ENCODE measurements at regions not wholly inside any gene's neighbourhood (a gene's known extent, or its start where the extent isn't known, plus 50 kb on each side); places are given as distances from the start of the nearest gene placed in this dataset.

DNA sequence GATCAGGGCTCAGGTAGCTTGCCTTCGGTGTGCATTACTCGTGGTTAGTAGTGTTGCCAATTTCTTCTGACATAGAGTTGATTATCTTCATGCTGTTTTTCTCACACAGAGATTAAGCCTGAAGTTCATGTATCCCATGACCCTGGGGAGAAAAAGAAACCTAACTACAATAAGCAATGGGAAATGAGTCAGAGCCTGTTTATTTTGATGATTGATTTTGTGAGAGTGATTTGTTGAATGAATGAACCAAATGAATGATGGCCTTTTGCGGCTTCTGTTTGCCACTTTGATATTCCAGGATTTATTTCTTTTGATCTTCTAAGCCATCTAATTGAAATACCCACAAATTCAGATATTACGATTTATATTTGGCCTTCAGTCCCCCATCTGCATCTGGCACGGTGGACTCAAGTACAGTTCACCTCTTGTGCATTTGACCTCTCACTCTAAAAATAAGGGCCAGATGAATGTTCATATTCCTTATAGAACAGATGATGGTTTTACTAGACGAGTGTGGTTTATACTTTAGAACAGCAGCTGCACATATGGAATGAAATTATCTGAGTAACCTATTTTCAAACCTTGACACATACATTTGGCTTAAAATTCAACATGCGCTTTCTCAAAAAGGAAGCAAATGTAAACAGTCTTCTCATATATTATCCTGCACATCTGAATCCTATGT, 110.7 kb downstream of the PLCE1 start:
- no peaks in the 10 kb centered on the region for H3K9me3 ChIP-seq (ENCODE audit: low read length)
- BruUV-seq (replicated peaks) = no TSS peak
- H3K4me2 ChIP-seq (ENCODE audit: low read length) = no peak overlapping the region
- no peaks in the 10 kb centered on the region for H3K9me2 ChIP-seq (ENCODE audit: insufficient read depth, low read length)
- no peak overlapping the region for H3K27ac ChIP-seq (ENCODE audit: low read depth, low read length, poor library complexity, severe bottlenecking)
- no peaks in the 10 kb centered on the region for H3K4me1 ChIP-seq (ENCODE audit: insufficient read depth, low read length, poor library complexity, severe bottlenecking)
- no peak for DNase-seq (ENCODE audit: low spot score)
- no peaks in the 10 kb centered on the region for H3K79me2 ChIP-seq (ENCODE audit: insufficient read depth, low read depth, low read length)
- H3K4me3 ChIP-seq (ENCODE audit: low read depth, low read length, poor library complexity, severe bottlenecking) = no peak overlapping the region
- TF ChIP-seq, protein P1, sequence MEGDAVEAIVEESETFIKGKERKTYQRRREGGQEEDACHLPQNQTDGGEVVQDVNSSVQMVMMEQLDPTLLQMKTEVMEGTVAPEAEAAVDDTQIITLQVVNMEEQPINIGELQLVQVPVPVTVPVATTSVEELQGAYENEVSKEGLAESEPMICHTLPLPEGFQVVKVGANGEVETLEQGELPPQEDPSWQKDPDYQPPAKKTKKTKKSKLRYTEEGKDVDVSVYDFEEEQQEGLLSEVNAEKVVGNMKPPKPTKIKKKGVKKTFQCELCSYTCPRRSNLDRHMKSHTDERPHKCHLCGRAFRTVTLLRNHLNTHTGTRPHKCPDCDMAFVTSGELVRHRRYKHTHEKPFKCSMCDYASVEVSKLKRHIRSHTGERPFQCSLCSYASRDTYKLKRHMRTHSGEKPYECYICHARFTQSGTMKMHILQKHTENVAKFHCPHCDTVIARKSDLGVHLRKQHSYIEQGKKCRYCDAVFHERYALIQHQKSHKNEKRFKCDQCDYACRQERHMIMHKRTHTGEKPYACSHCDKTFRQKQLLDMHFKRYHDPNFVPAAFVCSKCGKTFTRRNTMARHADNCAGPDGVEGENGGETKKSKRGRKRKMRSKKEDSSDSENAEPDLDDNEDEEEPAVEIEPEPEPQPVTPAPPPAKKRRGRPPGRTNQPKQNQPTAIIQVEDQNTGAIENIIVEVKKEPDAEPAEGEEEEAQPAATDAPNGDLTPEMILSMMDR (conservative IDR thresholded peaks at IDR 0.05; ENCODE audit: low read length) = no peak
- no peak for TF ChIP-seq EZH2phosphoT487 (IDR thresholded peaks at IDR 0.05; ENCODE audit: borderline replicate concordance, low read depth, low read length)
- intact Hi-C loops (cut with micrococcal nuclease; ENCODE audit: unreplicated experiment) = no loop called here
- H3K36me3 ChIP-seq (ENCODE audit: insufficient read depth, low read length) = no peaks in the 10 kb centered on the region
- ChIA-PET CTCF (ENCODE audit: unreplicated experiment) (no interaction called here), POLR2A (interaction anchor here (0.6 kb wide), 1 partner anchor 32 kb away, joined by 4 read pairs; no protein-coding TSS in a partner anchor)
- no peaks in the 10 kb centered on the region for H4K20me1 ChIP-seq (ENCODE audit: insufficient read depth, low read length)
- H2AFZ ChIP-seq (ENCODE audit: low read length) = no peak overlapping the region

DNA sequence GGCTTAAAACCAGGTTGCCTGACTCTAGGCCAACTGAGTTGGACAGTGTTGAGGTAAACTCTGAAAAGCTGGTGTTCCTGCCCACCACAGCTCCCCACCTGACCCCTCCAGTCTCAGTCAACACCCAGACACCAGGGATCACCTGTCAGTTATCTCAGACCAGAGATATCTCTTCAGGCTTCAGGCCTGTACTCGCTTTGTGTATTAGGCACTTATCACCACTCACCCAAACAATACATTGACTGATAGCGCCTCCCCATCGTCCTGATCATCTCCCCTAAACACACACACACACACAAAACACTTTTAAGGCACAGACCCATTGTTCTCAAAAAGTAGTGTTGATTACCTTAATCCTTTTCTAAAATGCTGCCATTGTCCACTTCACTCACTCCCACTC, 111.5 kb downstream of the PLCE1 start:
- H3K79me2 ChIP-seq (ENCODE audit: insufficient read depth, low read depth, low read length) = no peaks in the 10 kb centered on the region
- H3K27ac ChIP-seq (ENCODE audit: low read depth, low read length, poor library complexity, severe bottlenecking) = no peak overlapping the region
- TF ChIP-seq EZH2phosphoT487 (IDR thresholded peaks at IDR 0.05; ENCODE audit: borderline replicate concordance, low read depth, low read length) = no peak
- TF ChIP-seq, protein P1 (conservative IDR thresholded peaks at IDR 0.05; ENCODE audit: low read length) = no peak
- no peak overlapping the region for H2AFZ ChIP-seq (ENCODE audit: low read length)
- H3K4me3 ChIP-seq (ENCODE audit: low read depth, low read length, poor library complexity, severe bottlenecking) = no peak overlapping the region
- BruUV-seq (replicated peaks) = no TSS peak
- ChIA-PET CTCF (ENCODE audit: unreplicated experiment) (no interaction called here), POLR2A (interaction anchor here (0.6 kb wide), 1 partner anchor 144 kb away, joined by 3 read pairs; no protein-coding TSS in a partner anchor)
- intact Hi-C loops (cut with micrococcal nuclease; ENCODE audit: unreplicated experiment) = no loop called here
- no peaks in the 10 kb centered on the region for H3K4me1 ChIP-seq (ENCODE audit: insufficient read depth, low read length, poor library complexity, severe bottlenecking)
- H3K4me2 ChIP-seq (ENCODE audit: low read length) = no peak overlapping the region
- H3K9me2 ChIP-seq (ENCODE audit: insufficient read depth, low read length) = no peaks in the 10 kb centered on the region
- H4K20me1 ChIP-seq (ENCODE audit: insufficient read depth, low read length) = no peaks in the 10 kb centered on the region
- no peaks in the 10 kb centered on the region for H3K36me3 ChIP-seq (ENCODE audit: insufficient read depth, low read length)
- no peaks in the 10 kb centered on the region for H3K9me3 ChIP-seq (ENCODE audit: low read length)
- no peak for DNase-seq (ENCODE audit: low spot score)

DNA sequence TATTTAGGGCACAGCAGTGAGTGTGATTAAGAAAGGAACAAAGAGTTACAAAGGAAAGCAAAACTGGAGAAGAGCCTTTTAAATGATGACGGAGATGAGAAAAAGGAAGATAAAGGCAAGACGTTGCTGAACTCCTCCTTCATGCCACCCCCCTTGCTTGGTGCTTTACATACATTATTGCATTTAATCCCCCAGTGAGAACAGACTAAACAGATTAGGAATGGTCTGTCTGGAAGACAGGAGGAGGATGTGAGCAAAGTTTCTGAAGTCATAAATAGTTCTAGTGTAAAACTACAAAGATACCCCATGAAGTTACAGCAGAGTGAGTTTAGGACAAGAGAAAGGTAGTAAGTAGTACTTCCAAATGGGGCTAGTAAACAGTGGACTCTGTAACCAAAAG, 113.5 kb downstream of the PLCE1 start:
- ChIA-PET POLR2A (no interaction called here), CTCF (ENCODE audit: unreplicated experiment) (no interaction called here)
- intact Hi-C loops (cut with micrococcal nuclease; ENCODE audit: unreplicated experiment) = no loop called here
- Histone ChIP-seq H3K79me2 (ENCODE audit: insufficient read depth, low read depth, low read length) (no peaks in the 10 kb centered on the region), H2AFZ (ENCODE audit: low read length) (no peak overlapping the region), H3K27ac (ENCODE audit: low read depth, low read length, poor library complexity, severe bottlenecking) (no peak overlapping the region), H3K4me2 (ENCODE audit: low read length) (no peak overlapping the region), H3K9me2 (ENCODE audit: insufficient read depth, low read length) (no peaks in the 10 kb centered on the region), H3K9me3 (ENCODE audit: low read length) (no peaks in the 10 kb centered on the region), H4K20me1 (ENCODE audit: insufficient read depth, low read length) (no peaks in the 10 kb centered on the region), H3K4me1 (ENCODE audit: insufficient read depth, low read length, poor library complexity, severe bottlenecking) (no peaks in the 10 kb centered on the region), H3K4me3 (ENCODE audit: low read depth, low read length, poor library complexity, severe bottlenecking) (no peak overlapping the region), H3K36me3 (ENCODE audit: insufficient read depth, low read length) (no peaks in the 10 kb centered on the region)
- no peak for DNase-seq (ENCODE audit: low spot score)
- BruUV-seq (replicated peaks) = no TSS peak
- no peak for TF ChIP-seq EZH2phosphoT487 (IDR thresholded peaks at IDR 0.05; ENCODE audit: borderline replicate concordance, low read depth, low read length)
- TF ChIP-seq, protein P1 (conservative IDR thresholded peaks at IDR 0.05; ENCODE audit: low read length) = no peak
